ENCODE measurements at regions not wholly inside any gene's neighbourhood (a gene's known extent, or its start where the extent isn't known, plus 50 kb on each side); places are given as distances from the start of the nearest gene placed in this dataset.
"Not testable (repeated sequence)": the region's sequence is repeated elsewhere in the genome, so short reads cannot be mapped to it uniquely, and the experiment has no call there.

DNA sequence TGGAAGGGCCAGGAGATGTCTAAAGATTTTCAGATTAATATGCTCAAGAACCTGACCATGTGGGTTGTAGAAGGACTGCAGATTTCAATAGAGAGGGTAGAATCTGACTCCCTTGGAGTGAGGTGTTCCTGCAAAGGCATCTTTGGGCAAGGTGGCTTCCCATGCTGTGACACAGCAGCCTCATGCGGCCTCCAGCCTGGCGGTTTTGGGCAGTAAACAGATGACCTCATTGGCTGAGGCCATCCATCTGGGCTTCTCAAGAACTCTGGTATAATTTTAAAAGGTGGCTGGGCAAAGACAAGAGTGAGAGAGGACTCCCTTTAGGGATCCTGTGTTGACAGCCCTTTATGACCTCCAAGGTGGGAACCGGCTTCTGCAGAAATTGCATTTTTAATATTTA, 90.3 kb upstream of the ERCC6L2 start:
- FAIRE-seq = no peak

DNA sequence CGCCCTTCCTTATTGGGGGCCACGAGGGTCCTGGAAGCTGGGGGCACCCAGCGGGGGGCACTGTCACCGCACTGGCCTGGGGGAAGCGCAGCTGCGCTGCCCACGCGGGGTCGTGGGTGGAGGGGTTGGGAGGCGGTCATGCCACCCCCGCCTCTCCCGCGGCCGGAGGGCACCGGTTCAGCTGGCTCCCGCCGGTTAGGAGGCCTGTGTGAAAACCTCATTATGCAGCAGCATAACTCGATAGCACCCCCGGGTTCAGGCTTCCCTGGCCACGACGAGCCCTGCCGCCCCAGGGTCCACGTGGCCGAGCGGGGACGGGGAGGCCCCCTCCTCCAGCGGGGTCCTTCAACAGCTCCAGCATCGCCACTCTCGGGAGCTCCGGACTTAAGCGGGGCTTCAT, 91.2 kb upstream of the ERCC6L2 start:
- no peak for DNase-seq (ENCODE audit: low spot score)
- no peak for FAIRE-seq

More for the DNA sequence above, 90.3 kb upstream of the ERCC6L2 start:
- DNase-seq (ENCODE audit: low spot score) = no peak

DNA sequence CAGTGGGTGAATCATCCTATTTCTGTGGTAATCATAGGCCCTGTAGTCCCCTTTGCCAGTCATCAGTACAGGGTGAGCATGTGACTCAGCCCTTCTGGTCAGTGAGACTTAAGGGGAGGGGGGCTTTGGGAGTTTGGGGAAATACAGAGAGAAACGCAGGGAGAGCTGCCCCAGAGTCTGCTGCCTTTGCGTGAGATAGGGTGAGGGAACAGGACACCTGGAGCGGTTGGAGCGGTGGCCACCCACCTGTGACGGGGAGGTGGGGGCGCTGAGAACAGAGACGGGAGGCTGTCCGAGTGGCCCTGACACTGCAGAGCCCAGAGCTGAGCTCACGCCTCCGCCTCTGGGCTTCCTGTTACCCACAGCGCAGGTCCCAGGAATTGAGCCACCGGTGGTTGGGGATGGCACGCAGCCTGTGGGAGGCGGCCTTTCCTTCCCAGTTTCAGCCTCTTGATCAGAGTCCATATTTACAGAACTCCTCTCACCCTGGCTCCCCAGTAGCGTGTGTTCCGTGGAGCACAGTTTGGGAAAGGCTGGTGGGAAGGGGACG, 92.0 kb upstream of the ERCC6L2 start:
- DNase-seq (ENCODE audit: low spot score) (peak; percentile 85), FAIRE-seq (peak; percentile 97)

DNA sequence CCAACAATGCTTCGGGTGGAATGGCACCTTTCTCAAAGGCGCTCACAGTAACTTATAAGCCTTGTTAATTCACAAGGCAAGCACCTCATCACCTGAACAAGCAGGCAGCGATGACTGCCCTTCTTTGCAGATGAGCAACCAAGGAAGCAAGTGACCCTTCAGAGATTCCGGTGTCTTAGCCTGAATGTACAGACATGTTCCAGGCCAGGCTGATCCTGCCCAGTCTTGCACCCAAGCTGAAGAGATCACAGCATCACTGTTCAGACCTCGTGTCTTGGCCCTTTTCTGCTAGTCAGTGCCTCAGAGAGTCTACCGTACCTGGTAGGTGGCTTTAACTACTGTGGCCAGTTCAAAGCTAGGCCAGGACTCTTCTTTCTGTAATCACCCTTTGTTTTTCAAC, 94.7 kb upstream of the ERCC6L2 start:
- no peak for FAIRE-seq
- DNase-seq (ENCODE audit: low spot score) = no peak

DNA sequence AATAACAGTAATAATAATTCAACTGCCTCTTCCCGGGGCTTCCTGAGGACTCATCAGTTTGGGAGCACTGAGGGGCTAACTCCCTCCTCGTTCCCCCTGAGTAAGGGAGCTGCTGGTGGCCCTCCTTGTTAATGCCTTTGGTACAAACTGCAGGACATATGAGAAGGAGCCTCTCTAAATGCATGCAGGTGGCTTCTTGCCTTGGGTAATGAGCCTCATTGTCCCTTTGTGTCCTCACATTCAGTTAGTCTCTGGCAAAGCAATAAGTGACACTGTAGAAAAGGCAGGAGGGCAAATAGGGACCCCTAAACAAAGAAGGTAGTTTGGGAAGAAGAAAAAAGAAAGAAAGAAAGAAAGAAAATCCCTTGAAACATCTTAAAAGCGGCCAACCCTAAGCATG, 95.4 kb upstream of the ERCC6L2 start:
- DNase-seq (ENCODE audit: low spot score) = no peak
- FAIRE-seq = no peak

DNA sequence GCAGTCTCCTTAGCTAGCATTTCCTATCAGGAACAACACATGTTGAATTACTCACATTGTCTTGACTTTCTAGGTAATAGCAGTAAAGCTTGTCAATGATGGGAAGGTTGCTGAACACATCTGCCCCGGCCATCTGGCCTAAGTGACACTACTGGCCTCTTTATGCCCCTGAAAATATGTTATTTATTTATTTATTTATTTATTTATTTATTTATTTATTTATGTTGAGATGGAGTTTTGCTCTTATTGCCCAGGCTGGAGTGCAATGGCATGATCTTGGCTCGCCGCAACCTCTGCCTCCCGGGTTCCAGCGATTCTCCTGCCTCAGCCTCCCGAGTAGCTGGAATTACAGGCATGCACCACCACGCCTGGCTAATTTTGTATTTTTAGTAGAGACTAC, 95.9 kb upstream of the ERCC6L2 start:
- not testable (repeated sequence) for FAIRE-seq; DNase-seq (ENCODE audit: low spot score)

DNA sequence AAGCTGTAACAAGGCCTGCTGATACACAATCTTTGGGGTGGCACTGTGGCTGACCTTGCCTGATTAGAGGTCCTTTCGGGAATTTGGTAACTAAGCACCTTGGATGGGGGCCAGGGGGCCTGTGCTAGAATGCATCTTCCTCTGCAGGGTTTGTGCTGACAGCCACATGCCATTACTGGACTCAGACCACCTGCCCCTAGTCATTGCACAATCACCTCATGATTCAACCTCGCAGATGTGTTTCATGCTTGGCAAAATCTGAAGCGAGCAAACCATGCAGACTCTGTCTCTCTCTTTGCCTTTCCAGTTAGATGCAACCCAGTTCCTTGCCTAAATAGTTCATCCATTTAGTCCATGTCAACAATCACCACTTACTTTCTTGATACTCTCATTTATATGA, 96.5 kb upstream of the ERCC6L2 start:
- DNase-seq (ENCODE audit: low spot score) = peak; percentile 53

DNA sequence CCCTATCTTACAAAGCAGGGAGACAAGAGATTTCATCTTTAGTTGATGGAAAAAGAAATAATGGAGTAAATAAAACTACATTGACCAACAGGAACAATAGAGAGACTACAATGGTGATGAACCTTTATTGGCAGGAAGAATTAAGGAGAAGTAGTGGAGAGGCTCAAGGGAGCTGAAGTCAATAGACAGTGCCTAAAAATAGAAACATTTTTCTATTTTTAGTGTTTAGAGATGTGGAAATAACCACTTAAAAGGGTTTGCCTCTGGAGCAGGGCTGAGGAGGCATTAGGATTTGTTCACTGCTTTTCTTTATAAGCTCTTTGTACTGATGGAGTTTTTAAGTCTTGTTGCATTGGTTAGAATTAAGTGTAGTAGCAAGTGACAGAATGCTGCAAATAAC, 98.4 kb upstream of the ERCC6L2 start:
- DNase-seq (ENCODE audit: low spot score) (no peak), FAIRE-seq (no peak)

More for the DNA sequence above, 96.5 kb upstream of the ERCC6L2 start:
- FAIRE-seq = peak; percentile 80

DNA sequence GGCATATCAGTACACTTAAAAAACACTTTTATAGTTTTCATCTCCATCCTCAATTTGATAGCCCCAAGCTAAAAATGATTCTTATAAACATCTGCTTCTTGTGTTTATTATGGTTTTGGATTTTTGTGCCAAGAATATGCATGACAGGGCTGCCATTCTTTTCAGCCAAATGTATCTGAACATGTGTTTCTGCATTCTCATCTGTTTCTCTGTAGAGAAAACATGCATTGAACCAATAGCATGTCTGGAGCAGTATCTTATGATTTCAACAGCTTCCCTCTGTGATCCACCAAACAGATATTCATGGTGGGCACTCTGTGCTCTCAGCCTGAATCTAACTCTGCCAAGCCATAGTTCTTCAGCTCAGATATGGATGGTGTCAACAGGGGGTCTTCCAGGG, 99.3 kb upstream of the ERCC6L2 start:
- FAIRE-seq = no peak
- no peak for DNase-seq (ENCODE audit: low spot score)

DNA sequence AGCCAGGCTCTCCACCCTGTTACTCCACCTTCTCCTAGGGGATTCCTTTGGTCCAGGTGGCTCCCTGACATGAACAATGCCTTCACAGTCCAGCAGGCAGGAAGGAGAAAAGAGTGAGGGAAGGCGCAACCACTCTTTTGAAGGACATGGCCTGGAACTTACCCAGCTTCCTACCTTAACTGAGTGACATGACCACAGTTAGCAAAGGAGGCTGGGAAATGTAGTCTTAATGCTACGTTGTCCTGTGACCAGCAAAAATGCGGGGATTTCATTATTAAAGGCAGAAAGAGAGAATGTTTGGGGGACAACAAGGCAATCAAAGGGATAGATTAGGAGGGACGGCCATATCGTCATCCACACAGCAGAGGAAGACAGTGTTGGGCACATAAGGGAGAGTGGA, 100.3 kb upstream of the ERCC6L2 start:
- FAIRE-seq (no peak), DNase-seq (ENCODE audit: low spot score) (no peak)

DNA sequence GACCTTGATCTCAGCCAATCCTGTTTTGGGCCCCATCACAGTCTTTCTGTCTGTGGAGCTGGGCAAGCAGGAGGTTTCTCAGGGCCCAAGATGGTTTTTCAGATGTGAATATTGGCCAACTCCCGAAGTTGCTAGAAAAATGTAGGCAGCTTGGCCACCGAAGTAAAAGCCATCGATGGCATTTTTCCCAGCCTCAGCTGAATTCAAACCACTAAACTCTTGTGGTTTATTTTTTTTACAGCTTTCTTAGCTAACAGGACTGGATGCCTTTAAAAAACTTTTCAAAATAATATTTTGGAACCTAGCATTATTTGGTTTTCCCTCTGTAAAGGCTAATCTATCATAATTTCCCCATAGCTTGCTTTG, 102.5 kb upstream of the ERCC6L2 start:
- no peak for FAIRE-seq
- no peak for DNase-seq (ENCODE audit: low spot score)

DNA sequence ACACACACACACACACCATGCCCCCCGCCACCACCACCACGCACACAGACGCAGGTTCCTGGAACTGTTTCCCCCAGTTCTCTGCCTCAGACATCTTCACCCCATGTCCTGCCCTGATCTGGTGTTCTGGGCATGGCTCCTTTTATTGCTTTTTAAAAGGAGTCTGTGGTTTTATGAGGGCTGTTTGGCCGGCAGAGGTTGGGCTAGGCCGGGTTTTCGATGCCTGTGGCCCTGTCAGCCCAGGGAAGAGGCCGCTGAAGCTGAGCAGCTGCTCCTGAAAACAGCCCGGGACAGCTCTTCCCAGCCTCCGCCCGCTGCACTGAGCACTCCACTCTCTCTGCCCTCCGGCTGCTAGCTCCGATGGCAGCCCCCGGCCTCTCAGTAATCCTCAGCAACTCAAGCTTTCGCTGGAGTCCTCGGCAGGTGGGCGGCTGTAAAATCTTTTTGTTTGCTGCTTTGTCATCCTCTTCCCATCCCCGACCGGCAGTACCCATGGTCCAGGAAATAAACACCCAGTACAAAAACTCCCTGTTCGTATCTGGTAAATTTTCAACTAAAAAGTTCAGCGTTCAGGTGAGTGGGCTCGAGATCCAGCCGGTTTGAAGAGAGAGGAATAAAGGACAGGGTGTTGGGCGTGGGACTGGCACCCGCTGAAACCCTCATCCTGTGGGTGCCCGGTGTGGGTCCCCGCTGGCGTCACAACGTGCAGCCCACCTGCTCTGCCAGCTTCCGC, 103.0 kb upstream of the ERCC6L2 start:
- DNase-seq (ENCODE audit: low spot score) (no peak), FAIRE-seq (no peak)

DNA sequence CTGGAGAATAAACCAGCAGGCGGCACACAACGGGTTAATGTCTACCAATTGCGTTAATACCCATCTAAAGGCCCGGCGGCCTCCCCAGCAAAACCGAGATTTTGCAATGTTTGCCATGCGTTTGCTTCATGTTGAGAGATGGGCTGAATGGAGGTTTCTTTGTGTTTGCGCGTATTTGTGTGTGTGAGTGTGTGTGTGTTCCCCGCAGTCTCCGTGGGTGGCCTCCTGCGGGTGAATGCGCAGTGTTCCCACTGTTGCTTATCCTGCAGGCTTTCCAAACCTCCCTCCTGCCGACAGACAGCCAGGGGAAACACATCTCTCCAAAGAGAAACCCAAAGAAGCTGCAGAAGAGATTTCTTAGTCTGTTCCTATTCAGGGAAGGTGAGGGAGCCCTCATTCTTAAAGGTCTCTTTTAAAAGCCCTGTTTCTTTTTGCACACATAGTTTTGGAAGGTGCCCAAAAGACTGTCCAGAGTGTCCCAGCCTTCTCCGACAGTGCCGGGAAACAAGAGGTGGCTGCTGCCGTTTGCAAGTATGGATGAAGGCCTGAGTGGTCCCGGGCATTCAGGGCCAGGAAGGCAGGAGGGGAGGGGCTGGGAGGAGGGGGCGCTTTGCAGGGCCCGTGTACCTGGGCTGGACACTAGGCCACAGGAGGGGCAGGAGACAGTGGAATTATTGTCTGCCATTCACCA, 103.8 kb upstream of the ERCC6L2 start:
- no peak for DNase-seq (ENCODE audit: low spot score)

DNA sequence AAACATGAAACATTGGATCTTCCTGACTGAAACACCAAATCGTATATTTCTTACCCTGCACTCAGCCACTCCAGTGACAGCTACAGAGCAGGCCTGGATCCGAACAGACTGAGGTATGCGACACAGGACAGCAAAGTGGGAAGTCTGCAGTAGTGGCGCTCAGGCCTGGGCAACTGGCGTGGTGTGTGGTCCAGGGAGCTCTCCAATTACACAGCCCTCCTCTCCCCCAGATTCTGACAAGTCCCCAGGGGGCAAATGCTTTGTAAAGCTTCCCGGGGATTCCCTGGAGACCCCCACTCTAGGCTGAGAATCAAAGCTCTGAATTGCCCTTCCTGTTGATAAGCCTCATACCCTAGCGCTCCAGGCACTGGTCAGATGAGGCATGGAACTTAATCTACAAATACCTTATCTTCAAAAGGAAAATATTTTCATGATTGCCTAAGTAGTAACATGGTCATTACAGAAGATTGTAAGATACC, 104.8 kb upstream of the ERCC6L2 start:
- FAIRE-seq = no peak

More for the DNA sequence above, 103.8 kb upstream of the ERCC6L2 start:
- no peak for FAIRE-seq

DNA sequence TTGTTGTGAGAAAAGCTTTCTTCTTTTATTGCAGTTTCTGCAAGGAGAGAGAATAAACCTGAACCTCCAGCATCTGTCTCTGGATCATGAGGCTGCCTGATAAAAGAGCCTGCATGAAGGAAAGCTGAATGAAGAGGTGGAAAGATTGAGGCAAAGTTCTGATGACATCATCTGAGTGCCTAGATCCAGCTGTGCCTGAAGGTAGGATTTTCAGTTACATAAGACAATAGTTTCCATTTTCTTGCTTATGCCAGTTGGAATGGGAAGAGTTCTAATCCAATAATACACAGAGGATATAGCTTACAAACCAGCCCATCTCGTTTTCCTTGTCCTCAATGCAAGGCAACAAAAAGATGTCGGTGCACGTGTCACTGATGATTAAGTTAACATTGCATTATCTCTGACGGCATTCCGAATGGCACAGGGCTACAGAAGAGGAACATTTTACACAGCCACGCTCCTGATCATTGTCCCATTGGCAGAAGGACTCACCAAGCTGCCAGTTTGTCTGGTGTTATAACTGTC, 105.5 kb upstream of the ERCC6L2 start:
- no peak for FAIRE-seq

More for the DNA sequence above, 104.8 kb upstream of the ERCC6L2 start:
- no peak for DNase-seq (ENCODE audit: low spot score)

DNA sequence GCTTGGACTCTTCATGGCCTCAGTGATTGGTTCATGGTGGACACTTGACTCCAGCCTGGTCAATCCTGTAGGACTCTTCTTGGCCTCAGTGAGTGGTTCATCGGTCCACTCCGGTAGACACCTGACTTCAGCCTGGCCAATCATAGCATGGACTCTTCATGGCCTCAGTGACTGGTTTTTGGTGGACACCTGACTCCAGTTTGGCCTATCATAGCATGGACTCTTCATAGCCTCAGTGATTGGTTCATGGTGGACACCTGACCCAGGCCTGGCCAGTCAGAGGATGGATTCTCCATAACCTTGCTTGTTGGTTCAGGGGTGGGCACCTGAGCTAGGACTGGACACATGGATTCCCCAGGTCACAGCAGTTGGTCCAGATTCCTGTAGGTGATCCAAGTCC, 106.0 kb upstream of the ERCC6L2 start:
- DNase-seq (ENCODE audit: low spot score) = no peak
- no peak for FAIRE-seq

More for the DNA sequence above, 105.5 kb upstream of the ERCC6L2 start:
- DNase-seq (ENCODE audit: low spot score) = no peak

DNA sequence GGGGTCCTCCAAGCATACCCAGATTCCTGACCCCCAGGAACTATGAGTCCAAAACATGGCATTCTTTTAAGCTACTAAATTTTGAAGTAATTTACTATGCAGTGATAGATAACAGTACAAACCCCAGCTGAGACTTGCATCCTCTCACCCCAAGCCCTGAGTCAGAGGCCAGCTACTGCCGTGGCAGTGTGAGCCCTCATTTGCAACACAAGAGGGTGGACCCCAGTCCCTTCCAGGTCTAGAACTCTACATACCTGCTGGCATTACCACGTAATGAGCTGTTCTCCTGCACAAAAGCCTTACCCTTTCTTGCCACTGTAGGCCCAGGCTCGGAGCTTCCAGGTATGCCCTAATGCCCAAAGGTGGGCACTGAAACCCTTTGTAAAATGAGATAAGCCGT, 108.6 kb upstream of the ERCC6L2 start:
- DNase-seq (ENCODE audit: low spot score) (no peak), FAIRE-seq (no peak)

DNA sequence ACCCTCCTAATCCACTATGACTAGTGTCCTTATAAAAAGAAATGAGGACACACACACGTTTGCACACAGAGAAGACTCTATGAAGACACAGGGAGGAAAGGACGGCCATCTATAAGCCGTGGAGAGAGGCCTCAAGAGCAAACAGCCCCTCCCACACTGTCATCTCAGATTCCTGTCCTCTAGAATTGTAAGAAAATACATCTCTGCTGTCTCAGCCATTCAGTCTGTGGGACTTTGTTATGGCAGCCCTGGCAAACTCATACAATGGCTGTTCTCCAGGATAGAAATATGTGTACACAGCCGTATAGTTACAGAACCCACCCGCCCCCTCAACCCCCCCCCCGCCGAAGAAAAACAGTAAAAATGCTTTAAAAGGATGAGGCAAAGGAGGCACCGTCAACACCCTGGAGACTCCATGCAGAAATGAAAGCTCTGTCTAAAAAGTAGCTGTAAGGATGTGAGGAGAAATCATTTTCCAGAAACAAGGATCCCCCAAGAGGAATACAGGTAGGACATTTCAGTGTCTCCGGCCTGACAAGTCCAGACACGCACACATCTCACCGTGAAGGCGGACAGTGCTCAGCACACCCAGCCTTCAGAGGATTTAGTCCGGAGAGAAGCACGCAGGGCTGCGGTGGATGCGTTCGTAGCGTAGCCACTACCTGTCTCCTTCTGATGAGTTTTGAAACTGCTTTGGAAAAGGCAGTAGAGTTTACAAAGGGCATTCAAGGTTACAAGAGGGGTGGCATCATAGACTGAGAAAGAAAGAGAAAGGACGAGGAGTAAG, 110.8 kb upstream of the ERCC6L2 start:
- FAIRE-seq = no peak

DNA sequence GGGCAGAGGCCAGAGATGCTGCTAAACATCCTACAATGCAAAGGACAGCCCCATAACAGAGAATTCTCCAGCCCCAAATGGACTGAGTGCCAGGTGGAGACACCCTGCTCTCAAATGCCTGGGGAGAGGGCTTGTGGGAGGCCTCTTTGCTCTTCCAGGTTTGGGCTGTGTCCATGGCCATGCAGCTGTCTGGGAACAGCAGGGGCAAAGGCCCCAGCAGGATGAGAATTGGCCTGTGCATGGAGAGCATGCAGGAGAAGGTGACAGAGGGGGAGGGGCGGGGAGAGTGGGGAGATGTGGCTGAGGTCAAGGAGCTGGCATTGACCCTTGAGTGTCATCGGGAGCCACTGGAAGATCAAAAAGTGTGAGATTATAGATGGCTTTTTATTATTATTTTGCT, 111.5 kb upstream of the ERCC6L2 start:
- DNase-seq (ENCODE audit: low spot score) = no peak
- FAIRE-seq = no peak

More for the DNA sequence above, 110.8 kb upstream of the ERCC6L2 start:
- no peak for DNase-seq (ENCODE audit: low spot score)

DNA sequence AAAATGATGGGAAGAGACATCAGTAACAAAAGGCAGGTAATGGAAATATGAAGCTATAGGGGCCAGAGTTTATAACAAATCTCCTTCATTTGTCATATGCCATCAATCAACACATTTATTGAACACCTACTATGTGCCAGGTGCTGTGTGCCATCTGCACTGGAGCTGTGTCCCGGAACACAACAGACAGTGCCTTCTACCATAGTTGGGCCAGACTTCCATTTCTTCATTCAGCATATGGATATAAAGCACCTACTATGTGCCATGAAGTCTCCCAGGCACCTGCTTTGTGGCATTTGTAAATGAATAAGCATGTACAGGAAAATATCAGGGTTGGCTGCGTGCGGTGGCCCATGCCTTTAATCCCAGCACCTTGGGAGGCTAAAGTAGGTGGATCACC, 112.5 kb upstream of the ERCC6L2 start:
- DNase-seq (ENCODE audit: low spot score) (no peak), FAIRE-seq (no peak)

DNA sequence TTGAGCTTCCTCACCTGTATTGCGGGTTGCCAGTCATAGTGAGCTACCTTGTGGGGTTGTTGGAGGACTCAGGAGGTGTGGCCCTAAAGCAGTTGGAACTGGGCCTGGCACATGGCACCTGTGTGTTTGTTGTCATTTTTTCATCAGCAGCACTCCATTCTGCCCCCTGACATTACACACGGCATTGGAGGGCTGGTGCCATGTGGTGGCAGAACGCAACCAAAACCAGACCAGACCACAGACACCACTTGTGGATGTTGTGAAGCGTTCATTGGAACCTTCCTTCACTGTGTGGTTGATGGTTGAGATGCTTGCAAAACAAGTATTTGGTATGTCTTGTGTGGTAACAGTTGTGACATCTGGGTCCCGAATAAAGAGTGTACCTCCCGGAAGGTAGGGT, 113.2 kb upstream of the ERCC6L2 start:
- DNase-seq (ENCODE audit: low spot score) (no peak), FAIRE-seq (no peak)

DNA sequence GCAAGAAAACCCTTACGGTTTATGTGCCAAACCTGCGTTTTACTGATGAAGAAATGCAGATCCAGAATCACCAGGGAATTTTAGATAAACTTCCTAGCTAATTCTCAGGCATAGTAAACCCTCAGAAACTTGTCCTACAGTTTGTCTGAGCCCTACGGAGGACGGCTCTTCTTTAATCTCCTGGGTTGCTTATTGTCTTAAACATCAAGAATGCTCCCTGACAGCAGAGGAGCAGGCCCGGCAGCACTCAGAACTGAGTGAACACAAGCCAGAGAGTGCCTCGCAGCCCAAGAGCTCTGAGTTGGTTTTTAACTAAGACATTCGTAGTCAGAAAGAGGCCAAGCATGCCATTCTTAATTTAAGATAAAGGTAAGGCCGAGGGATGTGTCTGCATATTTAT, 114.7 kb upstream of the ERCC6L2 start:
- no peak for DNase-seq (ENCODE audit: low spot score)
- no peak for FAIRE-seq
